IMR-90 (cell line): ENCODE measurements at regions not wholly inside any gene's neighbourhood (a gene's known extent, or its start where the extent isn't known, plus 50 kb on each side); places are given as distances from the start of the nearest gene placed in this dataset.

Experiments
- ATAC-seq: fragments of 200-7000 bp; cut with Tn5 transposase; 2 replicates; pipeline ENCODE4 v1.9.1; 2020; ENCODE audit warnings: low read depth, mild to moderate bottlenecking, moderate library complexity
- BruUV-seq: library from RNA; stranded (reverse); fragments of 400-500 nt; replicated peaks from 2 replicates; lab custom pipeline; 2021; lab: Mats Ljungman, UMichigan
- CTCF ChIA-PET: fragments of 300-600 bp; formaldehyde crosslinking; extraction: SDS; loops from one replicate; lab custom pipeline; 2021; ENCODE audit warnings: antibody characterized with exemption; lab: Yijun Ruan, JAX
- POLR2A ChIA-PET: fragments of 300-600 bp; sonication (Branson Sonifier 250); formaldehyde crosslinking; loops from one replicate; lab custom pipeline; 2022; ENCODE audit warnings: antibody characterized with exemption; ENCODE audit not compliant: unreplicated experiment; lab: Charles Lee
- DNase-seq: peaks from one replicate; pipeline ENCODE4 v3.0.0; 2013
- H2AFZ ChIP-seq: replicated peaks from 2 replicates; pipeline ENCODE3; 2013; ENCODE audit warnings: low read length, mild to moderate bottlenecking; ENCODE audit not compliant: poor library complexity
- H2AK5ac ChIP-seq: 2 replicates; pipeline ENCODE4 v1.6.1; 2013; ENCODE audit warnings: low read depth, low read length, inconsistent platforms
- H2AK9ac ChIP-seq: replicated peaks from 2 replicates; pipeline ENCODE3; 2013; ENCODE audit warnings: mild to moderate bottlenecking, low read depth, low read length, moderate library complexity; ENCODE audit not compliant: poor library complexity
- H2BK120ac ChIP-seq: 2 replicates; pipeline ENCODE4 v1.6.1; 2013; ENCODE audit warnings: low read depth, low read length, inconsistent platforms
- H2BK15ac ChIP-seq: 3 replicates; pipeline ENCODE4 v1.6.1; 2013; ENCODE audit warnings: low read depth, low read length, inconsistent platforms
- H2BK20ac ChIP-seq: 2 replicates; pipeline ENCODE4 v1.6.1; 2013; ENCODE audit warnings: low read depth, mild to moderate bottlenecking, inconsistent platforms, low read length, moderate library complexity
- H2BK5ac ChIP-seq: 2 replicates; pipeline ENCODE4 v1.6.1; 2013; ENCODE audit warnings: mild to moderate bottlenecking, low read depth, low read length, inconsistent platforms; ENCODE audit not compliant: poor library complexity, severe bottlenecking
- H3K14ac ChIP-seq: replicated peaks from 2 replicates; pipeline ENCODE4 v1.6.1; 2013; ENCODE audit warnings: low read depth, low read length, inconsistent platforms
- H3K18ac ChIP-seq: 2 replicates; pipeline ENCODE4 v1.6.1; 2013; ENCODE audit warnings: low read depth, low read length, control low read depth
- H3K23ac ChIP-seq: 2 replicates; pipeline ENCODE4 v1.6.1; 2013; ENCODE audit warnings: low read depth, low read length, inconsistent platforms
- H3K27ac ChIP-seq: 2 replicates; pipeline ENCODE4 v1.5.1; 2013; ENCODE audit warnings: mild to moderate bottlenecking, control low read depth, low read length; ENCODE audit not compliant: insufficient read depth
- H3K27me3 ChIP-seq: 2 replicates; pipeline ENCODE4 v1.6.1; 2013; ENCODE audit warnings: low read length; ENCODE audit not compliant: control insufficient read depth, insufficient read depth
- H3K36me3 ChIP-seq: 2 replicates; pipeline ENCODE4 v1.6.1; 2013; ENCODE audit warnings: low read length, mixed read lengths; ENCODE audit not compliant: control insufficient read depth, insufficient read depth
- H3K4ac ChIP-seq: 2 replicates; pipeline ENCODE4 v1.6.1; 2013; ENCODE audit warnings: low read depth, low read length, inconsistent platforms
- H3K4me1 ChIP-seq: 2 replicates; pipeline ENCODE4 v1.6.1; 2013; ENCODE audit warnings: low read length, mixed read lengths; ENCODE audit not compliant: control insufficient read depth, insufficient read depth
- H3K4me2 ChIP-seq: 2 replicates; pipeline ENCODE4 v1.6.1; 2013; ENCODE audit warnings: low read depth, mild to moderate bottlenecking, control low read depth, low read length, moderate library complexity
- H3K4me3 ChIP-seq: 2 replicates; pipeline ENCODE4 v1.5.1; 2013; ENCODE audit warnings: low read depth, mild to moderate bottlenecking, control low read depth, low read length, moderate library complexity; ENCODE audit not compliant: insufficient read depth
- H3K56ac ChIP-seq: 2 replicates; pipeline ENCODE4 v1.6.1; 2013; ENCODE audit warnings: low read length, inconsistent platforms; ENCODE audit not compliant: insufficient read depth; ENCODE audit errors: extremely low read depth
- H3K79me1 ChIP-seq, 2 experiments: 2 replicates each; pipeline ENCODE4 v1.6.1; 2013; ENCODE audit warnings: low read length in 2 of 2, inconsistent platforms in 1 of 2, low read depth in 1 of 2
- H3K9ac ChIP-seq: 2 replicates; pipeline ENCODE4 v1.6.1; 2013; ENCODE audit warnings: low read depth, low read length, control low read depth
- H3K9me1 ChIP-seq: 2 replicates; pipeline ENCODE4 v1.6.1; 2013; ENCODE audit warnings: low read length, inconsistent platforms; ENCODE audit not compliant: insufficient read depth
- H3K9me3 ChIP-seq: 2 replicates; pipeline ENCODE4 v1.6.1; 2013; ENCODE audit warnings: low read length; ENCODE audit not compliant: control insufficient read depth, insufficient read depth
- H4K20me1 ChIP-seq: 2 replicates; pipeline ENCODE4 v1.6.1; 2013; ENCODE audit warnings: low read length, inconsistent platforms; ENCODE audit not compliant: insufficient read depth
- H4K5ac ChIP-seq: 2 replicates; pipeline ENCODE4 v1.6.1; 2013; ENCODE audit warnings: mild to moderate bottlenecking, low read depth, low read length, control low read depth
- H4K8ac ChIP-seq, 2 experiments: 2 replicates each; pipeline ENCODE4 v1.6.1; 2013; ENCODE audit warnings: low read depth in 2 of 2, low read length in 2 of 2, control low read depth in 1 of 2, inconsistent platforms in 1 of 2
- H4K91ac ChIP-seq: 2 replicates; pipeline ENCODE4 v1.6.1; 2013; ENCODE audit warnings: low read depth, low read length, inconsistent platforms; ENCODE audit not compliant: insufficient read depth
- BHLHE40 ChIP-seq: fragments of 150-350 bp; IDR thresholded peaks from 2 replicates; pipeline ENCODE4 v1.6.1; 2016; ENCODE audit warnings: mild to moderate bottlenecking, low read depth, low read length
- CEBPB ChIP-seq: IDR thresholded peaks from 2 replicates; pipeline ENCODE4 v1.6.1; 2012; ENCODE audit warnings: low read depth, low read length, improper control_type of control experiment
- CHD1 ChIP-seq: IDR thresholded peaks from 2 replicates; pipeline ENCODE4 v1.6.1; 2012; ENCODE audit warnings: low read depth, low read length, improper control_type of control experiment
- ELK1 ChIP-seq: fragments of 150-350 bp; IDR thresholded peaks from 2 replicates; pipeline ENCODE4 v1.6.1; 2016; ENCODE audit warnings: low read depth, mild to moderate bottlenecking, low read length, moderate library complexity, borderline replicate concordance
- FOS ChIP-seq: fragments of 150-350 bp; IDR thresholded peaks from 2 replicates; pipeline ENCODE4 v1.6.1; 2016; ENCODE audit warnings: low read depth, low read length
- MAFK ChIP-seq: IDR thresholded peaks from 2 replicates; pipeline ENCODE4 v1.6.1; 2012; ENCODE audit warnings: low read depth, low read length, improper control_type of control experiment
- MAZ ChIP-seq: IDR thresholded peaks from 2 replicates; pipeline ENCODE4 v1.6.1; 2012; ENCODE audit warnings: low read depth, mild to moderate bottlenecking, low read length, improper control_type of control experiment, moderate library complexity, borderline replicate concordance
- MXI1 ChIP-seq: IDR thresholded peaks from 2 replicates; pipeline ENCODE4 v1.6.1; 2012; ENCODE audit warnings: low read depth, mild to moderate bottlenecking, low read length, moderate library complexity, borderline replicate concordance
- NFE2L2 ChIP-seq: fragments of 150-350 bp; IDR thresholded peaks from 2 replicates; pipeline ENCODE4 v1.6.1; 2016; ENCODE audit warnings: low read depth, mild to moderate bottlenecking, low read length
- POLR2A ChIP-seq: IDR thresholded peaks from 2 replicates; pipeline ENCODE4 v1.6.1; 2012; ENCODE audit warnings: mild to moderate bottlenecking, low read depth, low read length
- RAD21 ChIP-seq: IDR thresholded peaks from 2 replicates; pipeline ENCODE4 v1.6.1; 2012; ENCODE audit warnings: low read length, improper control_type of control experiment
- RCOR1 ChIP-seq: IDR thresholded peaks from 2 replicates; pipeline ENCODE4 v1.6.1; 2012; ENCODE audit warnings: mild to moderate bottlenecking, low read length, improper control_type of control experiment; ENCODE audit not compliant: insufficient replicate concordance
- RFX5 ChIP-seq: IDR thresholded peaks from 2 replicates; pipeline ENCODE4 v1.8.0; 2012; ENCODE audit warnings: low read depth, mild to moderate bottlenecking, low read length, moderate library complexity
- SMC3 ChIP-seq: fragments of 150-350 bp; IDR thresholded peaks from 2 replicates; pipeline ENCODE4 v1.6.1; 2016; ENCODE audit warnings: low read depth, mild to moderate bottlenecking, antibody characterized with exemption, low read length, moderate library complexity
- dilution Hi-C: fragments of 300-500 bp; cut with HindIII; formaldehyde crosslinking; loops from one replicate; pipeline ENCODE4 v1.14.3; 2018; ENCODE audit warnings: low sequenced_read_pairs; ENCODE audit not compliant: unreplicated experiment
- in situ Hi-C: fragments of 300-500 bp; cut with MboI; formaldehyde crosslinking; loops from 3 replicates; pipeline ENCODE4 v1.14.3; 2019; ENCODE audit warnings: low sequenced_read_pairs, inconsistent platforms, mixed read lengths
- intact Hi-C: fragments of 100-400 bp; cut with micrococcal nuclease; formaldehyde crosslinking; loops from 2 replicates; pipeline ENCODE4 v1.10.0; 2022
- TF ChIP-seq, protein P1 (sequence below): conservative IDR thresholded peaks from 2 replicates; pipeline ENCODE4 v1.5.1; 2012; ENCODE audit warnings: mild to moderate bottlenecking, low read depth, low read length, improper control_type of control experiment

DNA sequence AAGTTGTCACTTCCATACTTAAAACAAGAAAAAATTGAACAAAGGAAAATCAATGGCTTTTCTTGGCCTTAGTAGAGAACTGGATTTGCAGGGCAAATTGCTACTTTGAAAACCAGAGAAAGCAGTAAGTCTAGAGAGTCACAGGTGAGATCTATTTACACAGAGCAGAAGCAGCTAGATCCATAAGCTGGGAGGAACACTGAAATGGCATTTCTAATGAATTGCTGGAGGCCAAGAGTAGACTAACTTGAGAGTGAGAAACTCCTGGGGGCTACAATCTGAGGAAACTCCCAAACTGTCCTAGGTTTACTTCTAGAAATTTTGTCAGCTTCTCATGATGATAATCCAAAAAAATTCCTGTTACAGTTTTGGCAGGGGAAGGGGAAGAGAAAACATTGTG, 133.3 kb downstream of the SPCS3 start:
- H2BK15ac ChIP-seq = no peak overlapping the region
- no peak overlapping the region for H4K5ac ChIP-seq
- no peak overlapping the region for H2AK5ac ChIP-seq
- no peak overlapping the region for H4K8ac ChIP-seq
- H3K9me3 ChIP-seq = no peaks in the 10 kb centered on the region
- H2BK20ac ChIP-seq = no peak overlapping the region
- no peak overlapping the region for H2BK120ac ChIP-seq
- intact Hi-C loops = no loop called here
- no peaks in the 10 kb centered on the region for H3K9me1 ChIP-seq
- no peaks in the 10 kb centered on the region for H3K4me1 ChIP-seq
- H3K27me3 ChIP-seq = no peaks in the 10 kb centered on the region
- H3K56ac ChIP-seq = no peak overlapping the region
- no peak overlapping the region for H3K27ac ChIP-seq
- DNase-seq = no peak
- ATAC-seq = no peak
- ChIA-PET POLR2A (no interaction called here), CTCF (no interaction called here)
- BruUV-seq = no TSS peak
- dilution Hi-C loops = no loop called here
- no peak overlapping the region for H4K91ac ChIP-seq
- no peak overlapping the region for H3K4me2 ChIP-seq
- TF ChIP-seq MAFK (no peak), ELK1 (no peak), RAD21 (no peak), POLR2A (no peak), NFE2L2 (no peak), RFX5 (no peak), BHLHE40 (no peak), MAZ (no peak), CEBPB (no peak), FOS (no peak), MXI1 (no peak), SMC3 (no peak), CHD1 (no peak), RCOR1 (no peak)
- TF ChIP-seq, protein P1, sequence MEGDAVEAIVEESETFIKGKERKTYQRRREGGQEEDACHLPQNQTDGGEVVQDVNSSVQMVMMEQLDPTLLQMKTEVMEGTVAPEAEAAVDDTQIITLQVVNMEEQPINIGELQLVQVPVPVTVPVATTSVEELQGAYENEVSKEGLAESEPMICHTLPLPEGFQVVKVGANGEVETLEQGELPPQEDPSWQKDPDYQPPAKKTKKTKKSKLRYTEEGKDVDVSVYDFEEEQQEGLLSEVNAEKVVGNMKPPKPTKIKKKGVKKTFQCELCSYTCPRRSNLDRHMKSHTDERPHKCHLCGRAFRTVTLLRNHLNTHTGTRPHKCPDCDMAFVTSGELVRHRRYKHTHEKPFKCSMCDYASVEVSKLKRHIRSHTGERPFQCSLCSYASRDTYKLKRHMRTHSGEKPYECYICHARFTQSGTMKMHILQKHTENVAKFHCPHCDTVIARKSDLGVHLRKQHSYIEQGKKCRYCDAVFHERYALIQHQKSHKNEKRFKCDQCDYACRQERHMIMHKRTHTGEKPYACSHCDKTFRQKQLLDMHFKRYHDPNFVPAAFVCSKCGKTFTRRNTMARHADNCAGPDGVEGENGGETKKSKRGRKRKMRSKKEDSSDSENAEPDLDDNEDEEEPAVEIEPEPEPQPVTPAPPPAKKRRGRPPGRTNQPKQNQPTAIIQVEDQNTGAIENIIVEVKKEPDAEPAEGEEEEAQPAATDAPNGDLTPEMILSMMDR = no peak
- H3K18ac ChIP-seq = no peak overlapping the region
- no peak overlapping the region for H3K9ac ChIP-seq
- no peak overlapping the region for H3K4ac ChIP-seq
- in situ Hi-C loops = no loop called here
- no peaks in the 10 kb centered on the region for H3K36me3 ChIP-seq
- no peak overlapping the region for H3K4me3 ChIP-seq
- H2AK9ac ChIP-seq = no peak overlapping the region
- no peak overlapping the region for H2BK5ac ChIP-seq
- H3K14ac ChIP-seq = no peak overlapping the region
- H2AFZ ChIP-seq = no peak overlapping the region
- H4K20me1 ChIP-seq = no peaks in the 10 kb centered on the region
- H3K23ac ChIP-seq = no peak overlapping the region
- H3K79me1 ChIP-seq = no peaks in the 10 kb centered on the region
